Spleen (tissue), 7 donors: ENCODE measurements at regions not wholly inside any gene's neighbourhood (a gene's known extent, or its start where the extent isn't known, plus 50 kb on each side); places are given as distances from the start of the nearest gene placed in this dataset.

ENCODE experiments used
- CTCF ChIP-seq, 11 experiments: fragments of 200-600 bp in 7 of 11; fragments of 450-650 bp in 4 of 11; sonication (generic) in 4 of 11; IDR thresholded peaks in 8 of 11; conservative IDR thresholded peaks in 3 of 11; 1 replicate in 7 of 11; 2 replicates in 4 of 11; pipeline versions ENCODE4 v1.4.0 to v1.8.0; 2016 to 2021; ENCODE audit warnings: antibody characterized with exemption in 11 of 11, inconsistent platforms in 4 of 11, mild to moderate bottlenecking in 1 of 11
- POLR2A ChIP-seq, 3 donors: fragments of 450-650 bp; IDR thresholded peaks; one replicate each; pipeline ENCODE4 v1.5.1; 2017; ENCODE audit warnings: antibody characterized with exemption in 3 of 3, mild to moderate bottlenecking in 1 of 3
- donor health status: DM: no; HTN: no; CAD: no; lungs with moderate emphysema.
- donor health status: DM: no; HTN: no; CAD: no.
- donor health status: DM: no; HTN: no; CAD: no.

GRCh38 chr11:70694371-70694770 is 296.0 kb downstream of the CTTN start:
- no peak for TF ChIP-seq POLR2A (IDR thresholded peaks at IDR 0.05)
- TF ChIP-seq CTCF (IDR thresholded peaks at IDR 0.05 in 8 of 11, conservative IDR thresholded peaks at IDR 0.05 in 3 of 11): no peak
